ENCODE measurements at regions not wholly inside any gene's neighbourhood (a gene's known extent, or its start where the extent isn't known, plus 50 kb on each side); places are given as distances from the start of the nearest gene placed in this dataset.

DNA sequence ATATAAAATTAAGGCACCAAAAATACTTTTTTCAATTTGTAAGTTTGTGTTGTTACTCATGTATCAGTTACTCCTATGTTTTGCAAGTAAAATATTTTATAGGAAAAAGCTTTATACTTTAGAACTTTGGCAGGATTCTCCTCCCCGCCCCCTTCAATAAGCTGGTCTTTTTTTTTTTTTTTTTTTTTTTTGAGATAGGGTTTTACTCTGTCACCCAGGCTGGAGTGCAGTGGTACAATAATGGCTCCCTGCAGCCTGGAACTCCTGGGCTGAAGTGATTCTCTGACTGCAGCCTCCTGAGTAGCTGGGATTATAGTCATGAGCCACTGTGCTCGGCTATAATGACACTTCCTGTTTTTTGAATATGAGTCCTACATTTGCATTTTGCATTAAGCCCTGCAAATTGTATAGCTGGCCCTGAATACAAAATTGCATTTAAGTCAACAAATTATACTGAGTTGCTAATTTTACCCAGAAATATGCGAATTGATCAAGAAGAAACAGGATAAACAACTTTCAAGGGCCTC, 192.9 kb downstream of the PIK3R1 start:
- no peak for DNase-seq (ENCODE audit: low spot score)
- H3K27me3 ChIP-seq (ENCODE audit: insufficient read depth, poor library complexity, severe bottlenecking), result no peaks in the 10 kb centered on the region
- H3K36me3 ChIP-seq (ENCODE audit: low read depth), result no peaks in the 10 kb centered on the region
- no peak for ATAC-seq (ENCODE audit: low read depth)
- TF ChIP-seq, protein P1, sequence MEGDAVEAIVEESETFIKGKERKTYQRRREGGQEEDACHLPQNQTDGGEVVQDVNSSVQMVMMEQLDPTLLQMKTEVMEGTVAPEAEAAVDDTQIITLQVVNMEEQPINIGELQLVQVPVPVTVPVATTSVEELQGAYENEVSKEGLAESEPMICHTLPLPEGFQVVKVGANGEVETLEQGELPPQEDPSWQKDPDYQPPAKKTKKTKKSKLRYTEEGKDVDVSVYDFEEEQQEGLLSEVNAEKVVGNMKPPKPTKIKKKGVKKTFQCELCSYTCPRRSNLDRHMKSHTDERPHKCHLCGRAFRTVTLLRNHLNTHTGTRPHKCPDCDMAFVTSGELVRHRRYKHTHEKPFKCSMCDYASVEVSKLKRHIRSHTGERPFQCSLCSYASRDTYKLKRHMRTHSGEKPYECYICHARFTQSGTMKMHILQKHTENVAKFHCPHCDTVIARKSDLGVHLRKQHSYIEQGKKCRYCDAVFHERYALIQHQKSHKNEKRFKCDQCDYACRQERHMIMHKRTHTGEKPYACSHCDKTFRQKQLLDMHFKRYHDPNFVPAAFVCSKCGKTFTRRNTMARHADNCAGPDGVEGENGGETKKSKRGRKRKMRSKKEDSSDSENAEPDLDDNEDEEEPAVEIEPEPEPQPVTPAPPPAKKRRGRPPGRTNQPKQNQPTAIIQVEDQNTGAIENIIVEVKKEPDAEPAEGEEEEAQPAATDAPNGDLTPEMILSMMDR (IDR thresholded peaks at IDR 0.05; ENCODE audit: poor library complexity, severe bottlenecking), result no peak
- H3K9me3 ChIP-seq (ENCODE audit: severe bottlenecking), result no peaks in the 10 kb centered on the region
- H3K27ac ChIP-seq (ENCODE audit: poor library complexity, severe bottlenecking), result no peak overlapping the region
- H3K4me1 ChIP-seq (ENCODE audit: insufficient read depth, poor library complexity, severe bottlenecking), result peaks cover 22% of the 10 kb centered on the region
- H3K4me3 ChIP-seq (ENCODE audit: severe bottlenecking), result no peak overlapping the region

DNA sequence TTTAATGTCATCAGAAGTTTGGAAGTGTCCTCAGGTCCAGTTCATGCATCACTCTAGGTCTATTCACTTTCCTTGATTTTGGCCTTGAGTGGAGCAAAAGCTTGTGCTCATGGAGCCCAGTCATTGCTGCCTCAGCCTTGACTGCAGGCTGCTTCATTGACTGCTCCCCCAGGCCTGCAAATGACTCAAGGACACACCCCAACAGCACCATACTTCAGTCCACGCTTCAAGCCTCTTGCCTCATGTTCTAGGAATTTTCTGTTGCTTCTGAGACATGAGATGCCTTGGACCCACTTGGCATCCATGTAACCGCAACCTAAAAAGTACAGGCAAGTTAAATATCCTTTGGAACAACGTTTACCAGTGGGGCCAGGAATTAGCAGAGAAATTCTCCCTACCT, 193.7 kb downstream of the PIK3R1 start:
- peak; percentile 75 for ATAC-seq (ENCODE audit: low read depth)
- DNase-seq (ENCODE audit: low spot score), result no peak
- Histone ChIP-seq H3K27me3 (ENCODE audit: insufficient read depth, poor library complexity, severe bottlenecking) (no peaks in the 10 kb centered on the region), H3K4me3 (ENCODE audit: severe bottlenecking) (no peak overlapping the region), H3K9me3 (ENCODE audit: severe bottlenecking) (no peaks in the 10 kb centered on the region), H3K27ac (ENCODE audit: poor library complexity, severe bottlenecking) (no peak overlapping the region), H3K4me1 (ENCODE audit: insufficient read depth, poor library complexity, severe bottlenecking) (peaks cover 22% of the 10 kb centered on the region), H3K36me3 (ENCODE audit: low read depth) (no peaks in the 10 kb centered on the region)
- TF ChIP-seq, protein P1 (IDR thresholded peaks at IDR 0.05; ENCODE audit: poor library complexity, severe bottlenecking), result no peak

DNA sequence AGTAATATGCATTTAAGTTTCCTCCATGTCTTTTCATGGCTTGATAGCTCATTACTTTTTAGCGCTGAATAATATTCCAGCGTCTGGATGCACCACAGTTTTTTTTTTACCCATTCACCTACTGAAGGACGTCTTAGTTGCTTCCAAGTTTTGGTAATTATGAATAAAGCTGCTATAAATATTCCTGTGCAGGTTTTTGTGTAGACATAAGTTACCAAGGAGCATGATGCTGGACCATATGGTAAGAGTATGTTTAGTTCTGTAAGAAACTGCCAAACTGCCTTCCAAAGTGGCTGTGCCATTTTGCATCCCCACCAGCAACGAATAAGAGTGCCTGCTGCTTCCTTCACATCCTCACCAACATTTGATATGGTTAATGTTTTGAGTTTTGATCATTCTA, 195.6 kb downstream of the PIK3R1 start:
- peaks cover 20% of the 10 kb centered on the region for H3K4me1 ChIP-seq (ENCODE audit: insufficient read depth, poor library complexity, severe bottlenecking)
- no peaks in the 10 kb centered on the region for H3K36me3 ChIP-seq (ENCODE audit: low read depth)
- H3K9me3 ChIP-seq (ENCODE audit: severe bottlenecking), result no peaks in the 10 kb centered on the region
- DNase-seq (ENCODE audit: low spot score) (no peak), ATAC-seq (ENCODE audit: low read depth) (no peak)
- no peaks in the 10 kb centered on the region for H3K27me3 ChIP-seq (ENCODE audit: insufficient read depth, poor library complexity, severe bottlenecking)
- TF ChIP-seq, protein P1 (IDR thresholded peaks at IDR 0.05; ENCODE audit: poor library complexity, severe bottlenecking), result no peak
- H3K4me3 ChIP-seq (ENCODE audit: severe bottlenecking), result no peak overlapping the region
- no peak overlapping the region for H3K27ac ChIP-seq (ENCODE audit: poor library complexity, severe bottlenecking)

DNA sequence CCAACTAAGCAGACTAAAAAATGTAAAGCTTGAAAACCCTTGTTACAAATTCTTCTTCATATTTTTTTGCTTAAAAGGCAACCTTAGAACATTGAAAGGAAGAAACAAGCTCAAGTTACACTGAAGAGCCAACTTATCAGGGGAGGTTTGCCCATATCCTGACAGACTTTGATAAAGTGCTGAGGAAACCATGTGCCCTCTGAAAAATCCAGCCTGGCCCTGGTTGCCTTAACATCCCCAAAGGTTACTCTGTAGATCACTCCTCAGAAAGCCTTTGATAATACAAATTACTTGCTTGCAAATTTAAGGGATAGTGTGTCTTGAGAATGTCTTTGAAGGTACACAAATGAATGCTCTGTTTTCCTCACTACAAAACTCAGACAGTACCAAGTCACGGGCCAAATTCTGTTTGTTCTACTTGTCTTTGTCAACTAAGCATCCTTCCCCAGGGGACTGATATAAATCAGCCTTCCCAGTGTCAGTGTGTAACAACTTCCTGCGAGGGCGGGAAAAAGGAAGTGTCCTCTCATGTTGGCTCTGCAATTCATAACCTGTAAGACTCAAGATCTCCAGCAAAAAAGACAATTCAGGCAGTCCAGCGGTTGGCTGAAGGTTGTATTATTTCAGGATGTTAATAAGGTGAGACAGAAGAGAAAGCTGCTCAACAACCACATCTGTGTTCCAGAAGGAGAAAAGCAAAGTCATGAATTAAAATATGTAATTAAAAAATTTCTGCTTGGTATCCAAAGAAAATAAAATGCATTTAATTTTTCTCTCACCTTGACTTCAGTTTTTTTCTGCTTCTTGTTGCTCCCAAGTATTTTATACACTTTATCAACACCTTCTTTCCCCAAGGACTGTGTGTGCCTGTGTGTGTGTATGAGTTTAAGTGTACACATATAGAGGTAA, 199.9 kb downstream of the PIK3R1 start:
- H3K4me1 ChIP-seq (ENCODE audit: insufficient read depth, poor library complexity, severe bottlenecking), result peaks cover 14% of the 10 kb centered on the region
- no peaks in the 10 kb centered on the region for H3K27me3 ChIP-seq (ENCODE audit: insufficient read depth, poor library complexity, severe bottlenecking)
- H3K27ac ChIP-seq (ENCODE audit: poor library complexity, severe bottlenecking), result no peak overlapping the region
- ATAC-seq (ENCODE audit: low read depth), result no peak
- H3K36me3 ChIP-seq (ENCODE audit: low read depth), result no peaks in the 10 kb centered on the region
- TF ChIP-seq, protein P1 (IDR thresholded peaks at IDR 0.05; ENCODE audit: poor library complexity, severe bottlenecking), result no peak
- H3K9me3 ChIP-seq (ENCODE audit: severe bottlenecking), result no peaks in the 10 kb centered on the region
- H3K4me3 ChIP-seq (ENCODE audit: severe bottlenecking), result no peak overlapping the region
- no peak for DNase-seq (ENCODE audit: low spot score)

DNA sequence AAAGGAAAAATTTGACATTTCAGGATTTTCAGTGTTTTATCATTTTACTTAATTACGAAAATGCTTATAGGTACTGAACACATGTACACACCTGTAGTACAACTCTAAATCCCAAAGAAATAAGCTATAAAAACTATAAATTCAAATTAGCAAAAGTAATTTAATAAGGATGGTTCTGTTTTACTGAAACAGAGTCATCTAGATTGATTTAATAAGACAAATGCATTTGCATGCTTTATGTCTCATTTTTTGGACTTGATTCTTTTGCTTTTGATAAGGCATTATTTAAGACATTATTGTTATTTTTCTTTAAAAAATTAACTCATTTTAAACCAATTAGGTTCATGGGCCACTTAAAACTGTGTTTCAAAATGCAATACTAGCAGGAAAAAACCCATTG, 201.2 kb downstream of the PIK3R1 start:
- ATAC-seq (ENCODE audit: low read depth) (no peak), DNase-seq (ENCODE audit: low spot score) (no peak)
- no peaks in the 10 kb centered on the region for H3K36me3 ChIP-seq (ENCODE audit: low read depth)
- H3K4me1 ChIP-seq (ENCODE audit: insufficient read depth, poor library complexity, severe bottlenecking), result peaks cover 14% of the 10 kb centered on the region
- no peaks in the 10 kb centered on the region for H3K9me3 ChIP-seq (ENCODE audit: severe bottlenecking)
- TF ChIP-seq, protein P1 (IDR thresholded peaks at IDR 0.05; ENCODE audit: poor library complexity, severe bottlenecking), result no peak
- H3K4me3 ChIP-seq (ENCODE audit: severe bottlenecking), result no peak overlapping the region
- no peak overlapping the region for H3K27ac ChIP-seq (ENCODE audit: poor library complexity, severe bottlenecking)
- no peaks in the 10 kb centered on the region for H3K27me3 ChIP-seq (ENCODE audit: insufficient read depth, poor library complexity, severe bottlenecking)
